Spleen (tissue), 11 donors: ENCODE measurements at regions not wholly inside any gene's neighbourhood (a gene's known extent, or its start where the extent isn't known, plus 50 kb on each side); places are given as distances from the start of the nearest gene placed in this dataset.

ENCODE experiments used
- DNase-seq: peaks from one replicate; pipeline ENCODE4 v3.0.0-alpha.2; 2020
- H3K27ac ChIP-seq, 8 donors: fragments of 200-600 bp; sonication (generic) in 7 of 8; 1 replicate in 4 of 8; 2 replicates in 4 of 8; pipeline versions ENCODE4 v1.5.0 to v1.8.0; 2016 to 2021; ENCODE audit warnings: inconsistent platforms in 4 of 8, mild to moderate bottlenecking in 4 of 8, moderate library complexity in 1 of 8
- H3K27me3 ChIP-seq, 7 donors: fragments of 200-600 bp; sonication (generic) in 6 of 7; replicated peaks in 1 of 7; 1 replicate in 4 of 7; 2 replicates in 3 of 7; pipeline versions ENCODE4 v1.5.0 to v1.8.0; 2016 to 2021; ENCODE audit warnings: inconsistent platforms in 3 of 7, mild to moderate bottlenecking in 1 of 7
- H3K36me3 ChIP-seq, 6 donors: fragments of 200-600 bp; sonication (generic) in 5 of 6; 1 replicate in 4 of 6; 2 replicates in 2 of 6; pipeline versions ENCODE4 v1.5.0 to v1.8.0; 2016 to 2021; ENCODE audit warnings: inconsistent platforms in 2 of 6
- H3K4me1 ChIP-seq, 6 donors: fragments of 200-600 bp; sonication (generic) in 5 of 6; 1 replicate in 3 of 6; 2 replicates in 3 of 6; pipeline versions ENCODE4 v1.5.0 to v1.8.0; 2016 to 2021; ENCODE audit warnings: inconsistent platforms in 3 of 6
- H3K4me3 ChIP-seq, 8 donors: fragments of 200-600 bp; sonication (generic) in 7 of 8; 1 replicate in 4 of 8; 2 replicates in 4 of 8; pipeline versions ENCODE4 v1.5.0 to v1.8.0; 2016 to 2021; ENCODE audit warnings: inconsistent platforms in 4 of 8, mild to moderate bottlenecking in 4 of 8, moderate library complexity in 2 of 8
- H3K9me3 ChIP-seq, 8 donors: fragments of 200-600 bp; sonication (generic) in 7 of 8; 1 replicate in 4 of 8; 2 replicates in 4 of 8; pipeline versions ENCODE4 v1.5.0 to v1.8.0; 2016 to 2021; ENCODE audit warnings: inconsistent platforms in 4 of 8
- POLR2A ChIP-seq, 3 donors: fragments of 450-650 bp; IDR thresholded peaks; one replicate each; pipeline ENCODE4 v1.5.1; 2017; ENCODE audit warnings: antibody characterized with exemption in 3 of 3, mild to moderate bottlenecking in 1 of 3
- POLR2AphosphoS5 ChIP-seq, 3 donors: sonication (generic); formaldehyde crosslinking; IDR thresholded peaks; one replicate each; pipeline ENCODE4 v1.5.1; 2017; ENCODE audit warnings: antibody characterized with exemption in 3 of 3
- WGBS, 5 donors: extraction: QIAGEN DNeasy Blood & Tissue Kit in 3 of 5; methylation state at CpG; one replicate each; pipeline versions ENCODE4 v1.1.5 to v1.1.7; 2013 to 2018; 5-methylcytosine and 5-hydroxymethylcytosine counted together
- intact Hi-C: fragments of 100-400 bp; cut with DNase I; formaldehyde crosslinking; loops from one replicate; pipeline ENCODE4 v1.15.0; 2023; ENCODE audit warnings: low total_unique reads
- TF ChIP-seq, protein P1 (sequence below), 11 experiments: fragments of 200-600 bp in 7 of 11; fragments of 450-650 bp in 4 of 11; sonication (generic) in 4 of 11; IDR thresholded peaks in 8 of 11; conservative IDR thresholded peaks in 3 of 11; 1 replicate in 7 of 11; 2 replicates in 4 of 11; pipeline versions ENCODE4 v1.4.0 to v1.8.0; 2016 to 2021; ENCODE audit warnings: antibody characterized with exemption in 11 of 11, inconsistent platforms in 4 of 11, mild to moderate bottlenecking in 1 of 11
- donor health status: healthy with polysubstance abuse.
- donor health status: DM: no; HTN: no; CAD: no; lungs with moderate emphysema.
- donor health status: DM: no; HTN: no; CAD: no.
- donor health status: Bipolar disorder and iron deficiency.
- donor health status: healthy.
- donor health status: DM: no; HTN: no; CAD: no.
- donor health status: DM: yes; HTN: yes; CAD: no.

DNA sequence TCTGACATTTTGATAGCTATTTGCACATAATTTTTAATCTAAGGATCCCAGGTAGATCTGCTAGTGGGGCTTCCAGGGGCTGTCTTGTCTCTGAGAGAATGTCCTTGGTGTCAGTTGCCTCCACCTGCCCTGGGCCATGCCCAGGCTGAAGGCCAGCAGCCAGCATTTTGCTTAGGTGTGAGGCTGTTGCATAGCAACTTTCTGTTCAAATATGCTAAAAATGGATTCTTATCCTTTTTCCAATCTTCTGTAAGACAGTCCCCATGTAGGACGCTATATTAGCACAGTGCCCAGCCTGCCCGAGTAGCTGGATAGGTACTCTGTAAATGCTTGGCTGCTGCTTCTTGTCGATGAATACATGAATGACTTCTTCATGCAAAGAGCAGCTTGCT, 62.5 kb upstream of the CITED2 start:
- no peaks in the 10 kb centered on the region for H3K36me3 ChIP-seq
- peaks cover 0 to 2% (median 0%) of the 10 kb centered on the region in 8 donors for H3K9me3 ChIP-seq
- H3K27ac ChIP-seq, result no peak overlapping the region
- TF ChIP-seq POLR2A (IDR thresholded peaks at IDR 0.05), result no peak
- no peak for TF ChIP-seq POLR2AphosphoS5 (IDR thresholded peaks at IDR 0.05)
- TF ChIP-seq, protein P1, sequence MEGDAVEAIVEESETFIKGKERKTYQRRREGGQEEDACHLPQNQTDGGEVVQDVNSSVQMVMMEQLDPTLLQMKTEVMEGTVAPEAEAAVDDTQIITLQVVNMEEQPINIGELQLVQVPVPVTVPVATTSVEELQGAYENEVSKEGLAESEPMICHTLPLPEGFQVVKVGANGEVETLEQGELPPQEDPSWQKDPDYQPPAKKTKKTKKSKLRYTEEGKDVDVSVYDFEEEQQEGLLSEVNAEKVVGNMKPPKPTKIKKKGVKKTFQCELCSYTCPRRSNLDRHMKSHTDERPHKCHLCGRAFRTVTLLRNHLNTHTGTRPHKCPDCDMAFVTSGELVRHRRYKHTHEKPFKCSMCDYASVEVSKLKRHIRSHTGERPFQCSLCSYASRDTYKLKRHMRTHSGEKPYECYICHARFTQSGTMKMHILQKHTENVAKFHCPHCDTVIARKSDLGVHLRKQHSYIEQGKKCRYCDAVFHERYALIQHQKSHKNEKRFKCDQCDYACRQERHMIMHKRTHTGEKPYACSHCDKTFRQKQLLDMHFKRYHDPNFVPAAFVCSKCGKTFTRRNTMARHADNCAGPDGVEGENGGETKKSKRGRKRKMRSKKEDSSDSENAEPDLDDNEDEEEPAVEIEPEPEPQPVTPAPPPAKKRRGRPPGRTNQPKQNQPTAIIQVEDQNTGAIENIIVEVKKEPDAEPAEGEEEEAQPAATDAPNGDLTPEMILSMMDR (IDR thresholded peaks at IDR 0.05 in 8 of 11, conservative IDR thresholded peaks at IDR 0.05 in 3 of 11), result no peak
- peaks cover 0 to 10% (median 0%) of the 10 kb centered on the region in 6 donors for H3K4me1 ChIP-seq
- no peak overlapping the region for H3K4me3 ChIP-seq
- intact Hi-C loops, result no loop called here
- 92 to 99% (median 97%) methylated on average over 3 of the region's 3 CpGs for WGBS, 5 donors
- no peak for DNase-seq
- no peaks in the 10 kb centered on the region for H3K27me3 ChIP-seq

DNA sequence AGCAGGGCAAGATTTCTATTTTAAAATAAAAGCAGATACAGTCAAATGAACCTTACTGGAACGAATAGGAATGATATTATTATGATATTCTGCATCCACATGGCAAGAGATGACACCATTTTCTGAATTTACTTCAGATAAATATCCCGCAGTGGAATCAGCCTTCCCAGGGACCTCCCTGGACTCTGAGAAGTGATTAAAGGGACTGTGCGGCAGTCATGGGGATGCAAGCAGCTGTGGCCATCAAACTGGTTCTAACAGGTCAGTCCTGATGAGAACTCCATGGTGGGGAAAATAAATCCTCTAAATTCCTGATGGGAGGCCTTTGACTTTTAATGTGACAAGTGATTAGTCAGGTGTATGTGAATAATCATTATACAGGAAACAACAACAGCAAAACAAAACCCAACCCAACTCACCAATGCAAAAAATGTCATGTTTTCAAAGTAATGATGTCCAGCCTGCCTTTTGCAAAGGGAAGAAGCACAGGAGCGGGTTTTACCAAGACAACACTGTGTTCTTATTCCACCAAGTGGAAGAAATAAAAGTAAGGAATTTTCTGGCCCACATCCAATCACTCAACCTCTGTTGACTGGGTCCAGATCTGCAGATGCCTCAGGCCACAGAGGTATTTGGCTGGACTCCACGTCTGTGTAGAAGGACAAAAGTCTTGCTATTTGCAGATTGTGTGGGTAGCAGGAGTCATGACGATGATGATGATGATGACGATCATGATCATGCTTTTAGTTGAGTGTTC, 61.9 kb upstream of the CITED2 start:
- H3K9me3 ChIP-seq, result peaks cover 0 to 8% (median 3%) of the 10 kb centered on the region in 8 donors
- TF ChIP-seq POLR2A (IDR thresholded peaks at IDR 0.05) (no peak), POLR2AphosphoS5 (IDR thresholded peaks at IDR 0.05) (no peak)
- TF ChIP-seq, protein P1 (IDR thresholded peaks at IDR 0.05 in 8 of 11, conservative IDR thresholded peaks at IDR 0.05 in 3 of 11), result no peak
- peaks cover 0 to 9% (median 0%) of the 10 kb centered on the region in 6 donors for H3K4me1 ChIP-seq
- DNase-seq, result no peak
- no peaks in the 10 kb centered on the region for H3K27me3 ChIP-seq
- 87 to 94% (median 92%) methylated on average over 7 of the region's 7 CpGs for WGBS, 5 donors
- H3K36me3 ChIP-seq, result no peaks in the 10 kb centered on the region
- intact Hi-C loops, result no loop called here
- no peak overlapping the region for H3K27ac ChIP-seq
- no peak overlapping the region for H3K4me3 ChIP-seq

DNA sequence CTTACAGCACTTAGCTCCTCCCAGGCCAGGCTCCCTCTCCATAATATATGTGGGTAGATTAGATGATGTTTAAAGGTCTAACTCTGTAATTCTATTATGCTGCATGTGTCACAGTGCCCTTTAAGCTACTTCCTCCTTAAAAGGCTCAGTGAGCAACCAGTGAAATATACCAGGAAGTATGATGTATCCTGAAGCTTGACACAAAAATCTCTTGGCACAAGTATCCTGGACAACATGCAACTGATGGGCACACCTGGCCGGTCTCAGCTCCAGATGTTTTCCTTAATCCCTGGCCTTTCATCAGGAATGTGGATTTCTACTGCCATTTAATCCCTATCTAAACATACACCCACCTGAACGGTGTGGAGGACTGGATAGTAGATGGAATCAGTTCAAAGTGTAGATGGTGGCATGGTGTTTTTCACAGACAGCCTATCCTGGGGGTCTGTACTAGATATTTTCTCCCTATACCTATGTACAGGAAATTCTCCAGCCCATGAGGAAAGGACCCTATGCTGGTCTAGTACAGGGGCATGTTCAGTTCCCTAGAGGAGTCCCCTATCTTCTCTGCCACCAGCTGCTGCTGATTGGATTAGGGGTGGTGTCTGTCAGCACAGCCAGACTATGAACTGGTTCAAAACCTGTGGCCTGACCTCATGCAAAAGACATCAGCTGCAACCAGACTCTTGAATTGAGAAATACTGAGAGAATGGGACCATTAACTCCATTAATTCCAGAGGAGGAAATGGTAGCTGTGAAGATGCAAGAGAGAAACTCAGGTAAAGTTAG, 59.4 kb upstream of the CITED2 start:
- no peak for DNase-seq
- H3K4me1 ChIP-seq, result peaks cover 0 to 14% (median 0%) of the 10 kb centered on the region in 6 donors
- H3K36me3 ChIP-seq, result no peaks in the 10 kb centered on the region
- no peaks in the 10 kb centered on the region for H3K27me3 ChIP-seq
- no peak for TF ChIP-seq POLR2A (IDR thresholded peaks at IDR 0.05)
- TF ChIP-seq, protein P1 (IDR thresholded peaks at IDR 0.05 in 8 of 11, conservative IDR thresholded peaks at IDR 0.05 in 3 of 11), result no peak
- no peak for TF ChIP-seq POLR2AphosphoS5 (IDR thresholded peaks at IDR 0.05)
- intact Hi-C loops, result no loop called here
- no peak overlapping the region for H3K4me3 ChIP-seq
- WGBS, 5 donors, result 48 to 58% (median 52%) methylated on average over 2 of the region's 2 CpGs
- no peak overlapping the region for H3K27ac ChIP-seq
- H3K9me3 ChIP-seq, result peaks cover 0 to 11% (median 5%) of the 10 kb centered on the region in 8 donors

DNA sequence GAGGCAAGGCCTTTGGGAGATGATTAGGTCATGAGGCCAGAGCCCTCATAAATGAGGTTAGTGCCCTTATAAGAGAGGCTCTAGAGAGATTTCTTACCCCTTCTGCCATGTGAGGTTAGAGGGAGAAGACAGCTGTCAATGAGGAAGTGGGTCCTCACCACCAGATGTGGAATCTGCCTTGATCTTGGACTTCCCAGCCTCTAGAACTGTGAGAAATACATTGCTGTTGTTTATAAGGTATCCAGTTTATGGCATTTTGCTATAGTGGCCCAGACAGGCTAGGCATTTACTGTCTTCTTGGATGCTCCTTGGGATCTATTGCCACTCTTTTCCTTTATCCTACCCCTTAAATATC, 57.1 kb upstream of the CITED2 start:
- Histone ChIP-seq H3K27ac (no peak overlapping the region), H3K4me1 (peaks cover 0 to 14% (median 0%) of the 10 kb centered on the region in 6 donors), H3K27me3 (no peaks in the 10 kb centered on the region), H3K36me3 (no peaks in the 10 kb centered on the region), H3K9me3 (peaks cover 0 to 11% (median 5%) of the 10 kb centered on the region in 8 donors), H3K4me3 (no peak overlapping the region)
- intact Hi-C loops, result no loop called here
- no peak for DNase-seq
- TF ChIP-seq, protein P1 (IDR thresholded peaks at IDR 0.05 in 8 of 11, conservative IDR thresholded peaks at IDR 0.05 in 3 of 11), result no peak
- TF ChIP-seq POLR2A (IDR thresholded peaks at IDR 0.05), result no peak
- TF ChIP-seq POLR2AphosphoS5 (IDR thresholded peaks at IDR 0.05), result no peak
